ENCODE measurements at regions not wholly inside any gene's neighbourhood (a gene's known extent, or its start where the extent isn't known, plus 50 kb on each side); places are given as distances from the start of the nearest gene placed in this dataset.

DNA sequence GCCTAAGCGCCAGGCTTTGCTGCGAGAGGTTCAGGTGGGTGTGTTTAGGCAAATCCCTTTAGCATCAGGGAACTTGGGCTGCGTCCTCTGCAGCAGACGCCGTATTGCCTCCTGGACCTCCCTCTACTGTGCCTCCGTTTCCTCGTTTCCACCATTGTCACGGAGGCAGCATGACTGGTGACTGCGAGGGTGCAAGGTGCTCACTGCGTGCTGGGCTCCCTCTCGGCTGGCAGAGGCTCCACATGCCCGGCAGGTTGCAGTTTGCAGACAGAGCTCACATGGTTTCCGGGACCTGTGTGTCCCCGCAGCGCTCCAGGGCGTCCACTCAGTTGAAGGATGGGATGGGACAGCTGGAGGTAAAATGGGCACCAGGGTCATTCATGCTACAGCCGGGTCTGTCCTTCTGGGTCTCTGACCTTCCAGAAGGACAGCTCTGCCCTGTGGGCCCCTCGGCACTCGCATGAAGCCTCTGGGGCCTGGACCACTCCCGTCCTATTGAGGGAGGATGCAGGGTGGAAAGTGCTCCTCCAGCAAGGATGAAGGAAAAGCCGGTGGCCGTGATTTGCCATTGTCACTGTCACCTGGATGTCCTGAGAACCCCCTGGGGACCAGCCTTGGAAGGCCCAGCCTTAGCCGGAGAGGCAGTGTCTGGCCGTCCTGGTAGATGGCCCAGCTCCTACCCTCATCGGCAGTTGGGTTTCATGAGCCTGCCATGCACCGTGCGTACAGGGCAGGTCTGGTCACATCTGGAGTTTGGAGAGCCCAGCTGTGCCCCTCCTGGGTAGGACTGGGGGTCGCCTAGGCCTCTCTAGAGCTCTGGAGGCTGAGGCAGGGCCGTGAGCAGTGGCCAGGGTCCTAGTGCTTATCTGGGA is 146.5 kb downstream of the KIF26A start:
- TF ChIP-seq EZH2phosphoT487 (IDR thresholded peaks at IDR 0.05; ENCODE audit: borderline replicate concordance) (no peak), ZNF274 (IDR thresholded peaks at IDR 0.05; ENCODE audit: low read depth, low read length) (no peak), JUND (IDR thresholded peaks at IDR 0.05) (no peak), FOSL1 (IDR thresholded peaks at IDR 0.05; ENCODE audit: low read depth) (no peak), ZFX (IDR thresholded peaks at IDR 0.05) (no peak), TCF7L2 (IDR thresholded peaks at IDR 0.05; ENCODE audit: borderline replicate concordance, extremely low read depth, insufficient read depth, insufficient read length) (no peak), SP1 (IDR thresholded peaks at IDR 0.05; ENCODE audit: low read depth) (no peak), POLR2AphosphoS5 (IDR thresholded peaks at IDR 0.05; ENCODE audit: low read depth, low read length) (no peak), SIN3A (IDR thresholded peaks at IDR 0.05; ENCODE audit: low read depth) (no peak), RAD21 (IDR thresholded peaks at IDR 0.05; ENCODE audit: low read depth) (no peak), CEBPB (IDR thresholded peaks at IDR 0.05; ENCODE audit: low read depth) (no peak), EGR1 (IDR thresholded peaks at IDR 0.05; ENCODE audit: low read depth) (no peak)
- TF ChIP-seq, protein P1, sequence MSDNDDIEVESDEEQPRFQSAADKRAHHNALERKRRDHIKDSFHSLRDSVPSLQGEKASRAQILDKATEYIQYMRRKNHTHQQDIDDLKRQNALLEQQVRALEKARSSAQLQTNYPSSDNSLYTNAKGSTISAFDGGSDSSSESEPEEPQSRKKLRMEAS (IDR thresholded peaks at IDR 0.05): no peak
- TF ChIP-seq, protein P2, sequence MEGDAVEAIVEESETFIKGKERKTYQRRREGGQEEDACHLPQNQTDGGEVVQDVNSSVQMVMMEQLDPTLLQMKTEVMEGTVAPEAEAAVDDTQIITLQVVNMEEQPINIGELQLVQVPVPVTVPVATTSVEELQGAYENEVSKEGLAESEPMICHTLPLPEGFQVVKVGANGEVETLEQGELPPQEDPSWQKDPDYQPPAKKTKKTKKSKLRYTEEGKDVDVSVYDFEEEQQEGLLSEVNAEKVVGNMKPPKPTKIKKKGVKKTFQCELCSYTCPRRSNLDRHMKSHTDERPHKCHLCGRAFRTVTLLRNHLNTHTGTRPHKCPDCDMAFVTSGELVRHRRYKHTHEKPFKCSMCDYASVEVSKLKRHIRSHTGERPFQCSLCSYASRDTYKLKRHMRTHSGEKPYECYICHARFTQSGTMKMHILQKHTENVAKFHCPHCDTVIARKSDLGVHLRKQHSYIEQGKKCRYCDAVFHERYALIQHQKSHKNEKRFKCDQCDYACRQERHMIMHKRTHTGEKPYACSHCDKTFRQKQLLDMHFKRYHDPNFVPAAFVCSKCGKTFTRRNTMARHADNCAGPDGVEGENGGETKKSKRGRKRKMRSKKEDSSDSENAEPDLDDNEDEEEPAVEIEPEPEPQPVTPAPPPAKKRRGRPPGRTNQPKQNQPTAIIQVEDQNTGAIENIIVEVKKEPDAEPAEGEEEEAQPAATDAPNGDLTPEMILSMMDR (IDR thresholded peaks at IDR 0.05 in 2 of 3, conservative IDR thresholded peaks at IDR 0.05 in 1 of 3; ENCODE audit: borderline replicate concordance in 1 of 3, insufficient read depth in 1 of 3, low read depth in 2 of 3, low read length in 2 of 3): no peak
- TF ChIP-seq, protein P3, sequence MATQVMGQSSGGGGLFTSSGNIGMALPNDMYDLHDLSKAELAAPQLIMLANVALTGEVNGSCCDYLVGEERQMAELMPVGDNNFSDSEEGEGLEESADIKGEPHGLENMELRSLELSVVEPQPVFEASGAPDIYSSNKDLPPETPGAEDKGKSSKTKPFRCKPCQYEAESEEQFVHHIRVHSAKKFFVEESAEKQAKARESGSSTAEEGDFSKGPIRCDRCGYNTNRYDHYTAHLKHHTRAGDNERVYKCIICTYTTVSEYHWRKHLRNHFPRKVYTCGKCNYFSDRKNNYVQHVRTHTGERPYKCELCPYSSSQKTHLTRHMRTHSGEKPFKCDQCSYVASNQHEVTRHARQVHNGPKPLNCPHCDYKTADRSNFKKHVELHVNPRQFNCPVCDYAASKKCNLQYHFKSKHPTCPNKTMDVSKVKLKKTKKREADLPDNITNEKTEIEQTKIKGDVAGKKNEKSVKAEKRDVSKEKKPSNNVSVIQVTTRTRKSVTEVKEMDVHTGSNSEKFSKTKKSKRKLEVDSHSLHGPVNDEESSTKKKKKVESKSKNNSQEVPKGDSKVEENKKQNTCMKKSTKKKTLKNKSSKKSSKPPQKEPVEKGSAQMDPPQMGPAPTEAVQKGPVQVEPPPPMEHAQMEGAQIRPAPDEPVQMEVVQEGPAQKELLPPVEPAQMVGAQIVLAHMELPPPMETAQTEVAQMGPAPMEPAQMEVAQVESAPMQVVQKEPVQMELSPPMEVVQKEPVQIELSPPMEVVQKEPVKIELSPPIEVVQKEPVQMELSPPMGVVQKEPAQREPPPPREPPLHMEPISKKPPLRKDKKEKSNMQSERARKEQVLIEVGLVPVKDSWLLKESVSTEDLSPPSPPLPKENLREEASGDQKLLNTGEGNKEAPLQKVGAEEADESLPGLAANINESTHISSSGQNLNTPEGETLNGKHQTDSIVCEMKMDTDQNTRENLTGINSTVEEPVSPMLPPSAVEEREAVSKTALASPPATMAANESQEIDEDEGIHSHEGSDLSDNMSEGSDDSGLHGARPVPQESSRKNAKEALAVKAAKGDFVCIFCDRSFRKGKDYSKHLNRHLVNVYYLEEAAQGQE (IDR thresholded peaks at IDR 0.05; ENCODE audit: low read depth): no peak
- H3K36me3 ChIP-seq (ENCODE audit: control insufficient read depth in 1 of 2, insufficient read depth in 2 of 2, low read length in 2 of 2): no peaks in the 10 kb centered on the region
- no peaks in the 10 kb centered on the region for H3K9me3 ChIP-seq (ENCODE audit: control insufficient read depth in 1 of 2, insufficient read depth in 1 of 2, low read depth in 1 of 2, low read length in 2 of 2)
- H2AFZ ChIP-seq (ENCODE audit: low read depth, low read length, poor library complexity, severe bottlenecking): no peak overlapping the region
- no peak overlapping the region for H3K4me3 ChIP-seq (replicated peaks in 1 of 2; ENCODE audit: low read depth in 1 of 2, low read length in 2 of 2)
- no peaks in the 10 kb centered on the region for H3K79me2 ChIP-seq (ENCODE audit: insufficient read depth, low read length)
- no peak for DNase-seq (ENCODE audit: low read depth, low spot score)
- no peaks in the 10 kb centered on the region for H4K20me1 ChIP-seq (ENCODE audit: insufficient read depth)
- no peak for ATAC-seq
- no TSS peak for BruUV-seq (replicated peaks)
- no peak overlapping the region for H3K9ac ChIP-seq (ENCODE audit: low read length)
- H3K27me3 ChIP-seq (ENCODE audit: insufficient read depth, low read length): no peaks in the 10 kb centered on the region
- H3K4me1 ChIP-seq (ENCODE audit: control insufficient read depth in 1 of 2, insufficient read depth in 2 of 2, low read length in 2 of 2): no peaks in the 10 kb centered on the region
- ChIA-PET POLR2A (no interaction called here), RAD21 (ENCODE audit: low non-redundant PET in 1 of 2, low total read pairs in 2 of 2, uncharacterized antibody in 2 of 2, unreplicated experiment in 2 of 2) (no interaction called here), CTCF (no interaction called here)
- H3K4me2 ChIP-seq (ENCODE audit: low read length): no peak overlapping the region
- no peaks in the 10 kb centered on the region for H3K9me2 ChIP-seq (ENCODE audit: insufficient read depth)
- intact Hi-C loops (cut with micrococcal nuclease): no loop called here
- H3K27ac ChIP-seq (ENCODE audit: low read depth, low read length): no peak overlapping the region
